Stomach smooth muscle (tissue), 2 donors: ENCODE measurements at regions not wholly inside any gene's neighbourhood (a gene's known extent, or its start where the extent isn't known, plus 50 kb on each side); places are given as distances from the start of the nearest gene placed in this dataset.

ENCODE experiments used
- H3K27ac ChIP-seq: one replicate; pipeline ENCODE4 v1.7.0; 2013; ENCODE audit warnings: mild to moderate bottlenecking, low read length, inconsistent platforms
- H3K27me3 ChIP-seq, 2 donors: one replicate each; pipeline ENCODE4 v1.7.0; 2013; ENCODE audit warnings: low read length in 2 of 2; ENCODE audit not compliant: insufficient read depth in 2 of 2, control insufficient read depth in 1 of 2
- H3K36me3 ChIP-seq, 2 donors: one replicate each; pipeline ENCODE4 v1.7.0; 2013; ENCODE audit warnings: low read length in 2 of 2; ENCODE audit not compliant: control insufficient read depth in 2 of 2, insufficient read depth in 2 of 2
- H3K4me1 ChIP-seq: one replicate; pipeline ENCODE4 v1.7.0; 2013; ENCODE audit warnings: low read length; ENCODE audit not compliant: control insufficient read depth, insufficient read depth
- H3K4me3 ChIP-seq, 2 donors: one replicate each; pipeline ENCODE4 v1.7.0; 2013; ENCODE audit warnings: low read length in 2 of 2
- H3K9ac ChIP-seq, 2 donors: one replicate each; pipeline ENCODE4 v1.7.0; 2013; ENCODE audit warnings: low read length in 2 of 2, mild to moderate bottlenecking in 1 of 2
- H3K9me3 ChIP-seq, 2 donors: one replicate each; pipeline ENCODE4 v1.7.0; 2013; ENCODE audit warnings: low read length in 2 of 2; ENCODE audit not compliant: control insufficient read depth in 2 of 2
- donor health status: healthy.
- donor health status: Pancreatic carcinoma.

DNA sequence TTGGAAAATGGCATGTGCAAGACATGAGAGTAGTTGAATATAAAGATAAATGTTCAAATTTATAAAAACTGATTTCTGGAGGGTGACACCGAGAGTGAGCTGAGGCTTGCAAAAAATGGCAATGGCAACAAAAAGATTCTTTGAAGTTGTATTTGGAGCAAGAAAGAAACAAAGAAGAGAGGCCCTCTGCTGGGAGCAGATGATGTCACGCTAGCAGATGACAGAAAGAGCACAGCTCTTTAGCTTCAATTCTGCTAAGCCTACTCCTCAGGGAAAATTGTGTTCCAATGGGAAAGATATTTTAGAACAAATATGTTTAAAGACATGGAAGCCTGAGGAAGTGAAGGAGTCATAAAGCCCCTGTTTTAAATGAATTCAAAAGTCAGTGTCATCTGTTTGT, 125.3 kb upstream of the NOX3 start:
- Histone ChIP-seq H3K4me3 (no peak overlapping the region), H3K27ac (no peak overlapping the region), H3K36me3 (no peaks in the 10 kb centered on the region), H3K9me3 (no peaks in the 10 kb centered on the region), H3K9ac (no peak overlapping the region), H3K4me1 (no peaks in the 10 kb centered on the region), H3K27me3 (no peaks in the 10 kb centered on the region)

DNA sequence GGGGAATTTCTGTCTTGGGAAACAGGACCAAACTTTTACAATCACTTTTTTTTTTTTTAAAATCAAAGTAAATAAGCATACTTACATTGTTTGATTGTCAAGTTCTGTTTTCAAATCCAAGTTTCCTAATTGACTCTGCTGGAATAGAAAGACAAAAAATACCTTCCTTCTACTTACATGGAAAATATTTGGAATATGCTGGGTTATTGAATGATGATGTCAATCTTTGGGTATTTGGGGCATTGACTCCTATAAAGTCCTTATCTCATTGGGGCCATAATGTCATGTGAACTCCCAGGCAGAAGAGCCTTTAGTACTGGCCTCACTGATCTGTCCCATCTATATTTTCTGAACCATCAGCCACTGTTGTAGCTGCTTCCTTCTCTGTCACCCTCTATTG, 122.6 kb upstream of the NOX3 start:
- no peaks in the 10 kb centered on the region for H3K36me3 ChIP-seq
- H3K9me3 ChIP-seq, result no peaks in the 10 kb centered on the region
- no peak overlapping the region for H3K9ac ChIP-seq
- H3K27me3 ChIP-seq, result no peaks in the 10 kb centered on the region
- no peak overlapping the region for H3K27ac ChIP-seq
- H3K4me3 ChIP-seq, result no peak overlapping the region
- no peaks in the 10 kb centered on the region for H3K4me1 ChIP-seq

DNA sequence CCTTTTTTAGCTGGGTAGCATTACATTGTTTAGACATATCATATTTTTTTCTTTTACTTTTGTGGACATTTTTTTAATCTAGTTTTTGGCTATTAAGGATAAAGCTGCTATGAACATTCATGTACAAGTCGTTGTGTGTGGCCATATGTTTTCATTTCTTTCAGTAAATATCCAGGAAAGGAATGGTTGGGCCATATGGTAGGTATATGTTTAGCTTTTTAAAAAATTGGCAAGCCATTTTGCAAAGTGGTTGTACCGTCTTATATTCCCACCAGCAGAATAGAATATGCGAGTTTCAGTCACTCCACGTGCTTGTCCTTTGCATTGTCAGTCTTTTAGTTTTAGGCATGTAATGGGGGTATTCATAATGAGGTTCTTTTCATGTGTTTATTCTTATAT, 106.3 kb upstream of the NOX3 start:
- H3K27ac ChIP-seq, result no peak overlapping the region
- no peak overlapping the region for H3K4me3 ChIP-seq
- no peaks in the 10 kb centered on the region for H3K36me3 ChIP-seq
- H3K27me3 ChIP-seq, result no peaks in the 10 kb centered on the region
- no peaks in the 10 kb centered on the region for H3K9me3 ChIP-seq
- H3K4me1 ChIP-seq, result no peaks in the 10 kb centered on the region
- no peak overlapping the region for H3K9ac ChIP-seq

DNA sequence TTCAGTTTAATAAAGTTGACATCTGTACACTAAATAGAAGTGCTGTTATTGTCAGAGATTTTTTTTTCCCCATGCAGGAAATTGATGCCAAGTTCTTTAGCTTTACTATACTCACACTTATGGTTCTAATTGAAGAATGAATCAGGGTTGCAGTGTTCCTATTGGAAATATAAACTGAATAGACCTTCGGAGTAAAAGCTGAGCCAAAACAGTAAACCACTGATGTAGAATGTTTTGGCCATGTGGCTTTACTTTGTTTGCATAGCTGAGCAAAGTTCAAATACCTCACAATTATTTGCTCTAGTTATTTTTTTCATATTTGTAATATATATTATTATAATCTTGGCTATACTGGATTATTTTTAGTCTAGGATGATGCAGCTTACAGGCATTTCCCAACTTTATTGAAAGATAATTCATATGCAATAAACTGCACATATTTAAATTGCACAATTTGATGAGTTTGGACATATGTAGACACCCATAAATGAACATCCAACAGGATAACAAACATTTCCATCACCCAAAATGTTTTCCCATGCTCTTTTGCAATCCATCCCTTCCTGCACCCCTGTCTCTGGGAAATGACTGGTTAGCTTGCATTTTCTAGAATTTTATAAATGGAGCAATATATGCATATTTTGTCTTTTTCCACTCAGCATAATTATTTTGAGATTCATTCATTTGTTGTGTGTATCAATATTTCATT, 105.8 kb upstream of the NOX3 start:
- Histone ChIP-seq H3K27me3 (no peaks in the 10 kb centered on the region), H3K4me1 (no peaks in the 10 kb centered on the region), H3K4me3 (no peak overlapping the region), H3K27ac (no peak overlapping the region), H3K9ac (no peak overlapping the region), H3K9me3 (no peaks in the 10 kb centered on the region), H3K36me3 (no peaks in the 10 kb centered on the region)

DNA sequence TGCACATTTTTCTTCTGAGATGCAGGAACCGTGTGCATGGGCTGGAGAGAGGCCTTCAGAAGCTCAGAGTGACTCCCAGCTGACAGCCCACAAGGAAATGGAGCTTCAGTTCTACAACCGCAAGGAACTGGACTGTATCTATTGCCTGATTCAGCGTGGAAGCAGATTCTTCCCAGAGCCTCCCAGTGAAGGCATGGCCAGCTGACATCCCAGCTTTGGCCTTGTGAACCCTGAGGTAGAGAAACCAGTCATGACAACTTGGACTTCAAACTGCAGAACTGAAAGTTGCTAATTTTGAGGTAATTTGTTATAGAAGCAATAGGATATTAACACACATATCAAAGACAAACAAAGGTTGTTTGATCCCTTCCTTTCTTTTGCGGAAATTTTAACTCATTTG, 94.3 kb upstream of the NOX3 start:
- Histone ChIP-seq H3K4me3 (no peak overlapping the region), H3K9me3 (no peaks in the 10 kb centered on the region), H3K27me3 (no peaks in the 10 kb centered on the region), H3K36me3 (no peaks in the 10 kb centered on the region), H3K4me1 (no peaks in the 10 kb centered on the region), H3K27ac (no peak overlapping the region), H3K9ac (no peak overlapping the region)

DNA sequence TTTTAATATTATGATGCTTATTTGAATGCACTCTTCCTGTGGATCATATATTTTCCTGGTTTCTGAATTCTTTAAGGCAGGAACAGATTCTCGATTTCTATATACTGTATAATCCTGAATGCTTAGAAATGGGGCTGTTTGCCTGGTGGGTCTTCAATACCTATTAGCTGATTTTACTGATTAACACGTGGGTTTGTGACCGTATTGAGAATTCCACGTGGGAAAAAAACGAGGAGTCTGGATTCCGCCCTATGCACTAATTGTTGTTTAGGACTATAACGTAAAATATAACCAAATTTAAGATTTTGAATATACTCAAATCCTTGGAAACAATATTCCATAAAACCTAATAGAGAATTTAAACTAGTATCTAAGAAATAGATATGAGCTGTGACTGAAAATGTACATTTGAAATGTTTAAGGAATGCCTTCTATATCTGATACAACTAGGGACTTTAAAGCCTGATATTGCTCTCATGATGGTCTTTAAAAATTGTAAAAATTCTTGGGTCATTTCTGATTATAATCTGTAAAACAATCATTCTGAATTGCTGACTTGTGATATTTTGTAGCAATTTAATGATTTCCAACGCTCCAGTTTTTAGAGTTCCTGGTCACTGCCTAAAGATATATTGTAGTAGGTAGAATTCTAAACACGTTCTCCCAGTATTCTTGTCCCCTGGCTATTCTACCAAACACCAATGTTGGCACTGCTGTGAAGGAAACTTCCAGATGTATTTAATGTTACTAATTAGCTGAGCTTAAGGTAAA, 93.6 kb upstream of the NOX3 start:
- no peaks in the 10 kb centered on the region for H3K9me3 ChIP-seq
- H3K27ac ChIP-seq, result no peak overlapping the region
- H3K27me3 ChIP-seq, result no peaks in the 10 kb centered on the region
- H3K36me3 ChIP-seq, result no peaks in the 10 kb centered on the region
- H3K4me3 ChIP-seq, result no peak overlapping the region
- H3K9ac ChIP-seq, result no peak overlapping the region
- H3K4me1 ChIP-seq, result no peaks in the 10 kb centered on the region

DNA sequence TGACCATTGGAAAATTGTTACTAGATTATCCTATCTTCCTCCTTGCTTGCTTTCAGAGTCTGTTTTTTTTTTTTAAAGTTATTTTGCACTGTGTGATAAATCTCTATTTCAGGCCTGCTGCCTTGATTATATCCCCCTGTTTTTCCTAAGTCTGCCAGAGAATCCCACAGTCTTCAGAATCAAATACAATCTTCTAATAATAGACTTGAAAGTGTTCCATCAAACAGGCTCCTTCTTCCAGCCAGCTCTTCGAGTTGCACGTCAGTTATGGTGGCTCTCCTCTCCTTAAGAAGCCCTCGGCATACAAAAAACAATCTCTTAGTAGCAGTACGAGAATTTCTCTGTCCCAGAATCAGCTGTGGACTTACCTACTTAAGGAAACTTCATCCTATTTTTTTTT, 92.9 kb upstream of the NOX3 start:
- Histone ChIP-seq H3K9ac (no peak overlapping the region), H3K36me3 (no peaks in the 10 kb centered on the region), H3K4me1 (no peaks in the 10 kb centered on the region), H3K27me3 (no peaks in the 10 kb centered on the region), H3K9me3 (no peaks in the 10 kb centered on the region), H3K4me3 (no peak overlapping the region), H3K27ac (no peak overlapping the region)

DNA sequence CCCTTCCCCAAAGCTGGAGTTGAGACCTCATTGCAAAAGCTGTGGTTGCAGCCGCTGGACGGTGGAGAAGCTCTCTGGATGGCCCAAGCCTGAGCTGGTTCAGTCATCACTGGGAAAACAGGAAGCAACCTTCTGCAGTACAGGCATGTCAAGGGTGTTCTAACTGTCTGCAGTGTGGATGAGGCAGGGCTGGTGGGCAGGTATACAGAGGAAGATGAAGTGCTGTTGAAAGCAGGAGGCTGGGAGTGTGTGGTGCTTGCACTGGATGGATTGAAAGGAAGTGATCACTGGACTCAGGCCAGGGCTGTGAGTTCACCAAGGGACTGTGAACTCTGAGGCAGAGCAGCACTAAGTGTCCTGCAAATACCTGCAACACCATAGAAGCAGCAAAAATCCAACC, 89.0 kb upstream of the NOX3 start:
- no peak overlapping the region for H3K27ac ChIP-seq
- no peaks in the 10 kb centered on the region for H3K27me3 ChIP-seq
- H3K36me3 ChIP-seq, result no peaks in the 10 kb centered on the region
- no peaks in the 10 kb centered on the region for H3K9me3 ChIP-seq
- no peak overlapping the region for H3K9ac ChIP-seq
- H3K4me3 ChIP-seq, result no peak overlapping the region
- H3K4me1 ChIP-seq, result no peaks in the 10 kb centered on the region

DNA sequence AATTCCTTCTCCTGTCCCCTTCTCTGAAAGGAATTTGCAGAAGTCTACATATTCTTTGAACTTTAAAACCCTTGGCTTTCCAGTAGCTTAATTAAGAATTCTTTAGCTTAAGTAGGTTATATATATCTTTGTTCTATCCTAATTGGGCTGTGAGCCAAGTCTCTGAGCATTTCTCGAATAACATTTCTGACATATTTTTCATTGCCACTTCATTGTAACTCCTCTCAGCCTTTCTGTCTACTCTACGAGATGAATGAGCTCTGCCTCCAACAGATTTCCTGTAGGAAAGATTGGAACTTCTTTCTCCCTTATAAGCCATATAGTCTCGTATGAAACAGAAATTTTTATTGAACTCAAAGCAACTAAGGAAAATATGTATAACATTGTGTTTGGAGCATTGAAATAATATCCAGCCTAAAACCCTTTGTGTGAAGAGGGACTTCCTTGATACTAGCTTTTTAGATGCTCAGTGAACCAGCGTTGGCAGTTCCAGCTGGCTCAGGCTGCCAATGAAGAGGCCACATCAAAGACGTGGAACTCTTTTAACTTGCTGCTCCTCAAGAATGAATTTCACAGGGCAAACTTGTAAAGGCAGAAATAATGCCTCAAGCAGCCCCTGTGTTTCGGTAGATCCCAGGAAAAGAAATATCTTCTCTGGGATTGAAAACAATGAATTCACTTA, 87.7 kb upstream of the NOX3 start:
- Histone ChIP-seq H3K4me1 (no peaks in the 10 kb centered on the region), H3K9ac (no peak overlapping the region), H3K27ac (no peak overlapping the region), H3K4me3 (no peak overlapping the region), H3K27me3 (no peaks in the 10 kb centered on the region), H3K9me3 (no peaks in the 10 kb centered on the region), H3K36me3 (no peaks in the 10 kb centered on the region)

DNA sequence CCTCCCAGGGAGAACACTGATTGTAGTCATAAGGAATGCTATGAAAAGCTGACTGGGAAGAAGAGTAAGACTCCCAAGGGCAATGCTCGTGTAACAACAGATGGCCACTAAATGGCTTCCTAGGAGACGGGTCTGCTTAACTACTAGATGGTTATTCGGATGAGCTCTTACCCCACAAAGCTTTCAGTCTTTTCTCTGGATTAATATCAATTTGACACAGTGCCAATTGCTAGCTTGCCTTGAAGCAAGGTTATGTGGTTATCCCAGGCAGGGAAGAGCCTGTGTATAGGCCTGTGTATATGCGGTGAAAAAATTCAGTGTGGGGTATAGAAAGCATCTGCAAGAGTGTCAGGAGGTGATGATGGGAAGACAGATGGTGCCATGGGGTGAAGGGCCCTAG, 86.4 kb upstream of the NOX3 start:
- no peak overlapping the region for H3K4me3 ChIP-seq
- H3K9me3 ChIP-seq, result no peaks in the 10 kb centered on the region
- no peak overlapping the region for H3K9ac ChIP-seq
- H3K27ac ChIP-seq, result no peak overlapping the region
- no peaks in the 10 kb centered on the region for H3K27me3 ChIP-seq
- H3K4me1 ChIP-seq, result no peaks in the 10 kb centered on the region
- no peaks in the 10 kb centered on the region for H3K36me3 ChIP-seq
